ENCODE measurements at regions not wholly inside any gene's neighbourhood (a gene's known extent, or its start where the extent isn't known, plus 50 kb on each side); places are given as distances from the start of the nearest gene placed in this dataset.

DNA sequence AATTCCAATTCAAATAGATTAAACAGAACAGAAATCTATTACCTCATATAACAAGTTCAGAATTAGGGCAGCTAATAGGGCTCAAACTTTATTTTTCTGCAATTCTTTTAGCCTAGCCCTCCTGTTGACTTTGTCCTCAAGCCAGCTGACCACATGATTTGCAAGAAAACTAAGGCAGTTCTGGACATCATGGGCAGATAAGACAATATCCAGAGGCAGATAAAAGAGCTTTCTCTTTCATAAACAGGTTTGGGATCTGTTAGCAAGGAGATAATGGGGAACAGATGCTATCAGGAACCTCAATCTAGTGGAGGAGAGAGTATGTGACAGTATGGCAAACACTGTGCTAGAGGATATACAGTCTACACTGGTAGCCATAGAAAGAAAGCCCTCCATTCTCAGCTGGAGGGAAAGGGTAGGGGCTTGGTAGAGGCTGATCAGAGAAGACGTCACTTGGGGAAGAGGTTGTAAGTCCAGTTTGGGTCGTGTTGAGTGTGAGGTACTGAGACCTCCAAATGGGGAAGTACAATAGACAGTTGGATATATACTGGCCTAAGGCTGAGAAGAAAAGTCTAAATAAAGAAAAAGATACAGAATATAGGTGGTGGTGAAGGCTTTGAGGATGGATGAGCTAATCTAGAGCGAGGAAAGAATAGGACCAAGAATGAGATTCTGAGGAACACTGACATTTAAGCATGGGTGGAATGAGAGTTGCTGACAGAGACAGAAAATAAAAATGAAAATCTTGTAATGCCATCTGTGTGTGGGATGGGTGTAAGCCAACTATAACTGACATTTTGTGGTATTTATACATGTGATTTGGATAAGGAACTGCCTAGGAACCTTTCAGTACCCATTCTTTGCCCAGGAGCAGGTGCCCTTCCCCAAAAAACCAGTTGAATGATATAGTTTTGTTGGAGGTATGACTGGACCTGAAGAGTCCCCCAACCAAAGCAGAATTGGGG, 67.4 kb downstream of the CYB561 start:
- H3K4me3 ChIP-seq (ENCODE audit: low read depth, low read length), result no peak overlapping the region
- TF ChIP-seq, protein P1, sequence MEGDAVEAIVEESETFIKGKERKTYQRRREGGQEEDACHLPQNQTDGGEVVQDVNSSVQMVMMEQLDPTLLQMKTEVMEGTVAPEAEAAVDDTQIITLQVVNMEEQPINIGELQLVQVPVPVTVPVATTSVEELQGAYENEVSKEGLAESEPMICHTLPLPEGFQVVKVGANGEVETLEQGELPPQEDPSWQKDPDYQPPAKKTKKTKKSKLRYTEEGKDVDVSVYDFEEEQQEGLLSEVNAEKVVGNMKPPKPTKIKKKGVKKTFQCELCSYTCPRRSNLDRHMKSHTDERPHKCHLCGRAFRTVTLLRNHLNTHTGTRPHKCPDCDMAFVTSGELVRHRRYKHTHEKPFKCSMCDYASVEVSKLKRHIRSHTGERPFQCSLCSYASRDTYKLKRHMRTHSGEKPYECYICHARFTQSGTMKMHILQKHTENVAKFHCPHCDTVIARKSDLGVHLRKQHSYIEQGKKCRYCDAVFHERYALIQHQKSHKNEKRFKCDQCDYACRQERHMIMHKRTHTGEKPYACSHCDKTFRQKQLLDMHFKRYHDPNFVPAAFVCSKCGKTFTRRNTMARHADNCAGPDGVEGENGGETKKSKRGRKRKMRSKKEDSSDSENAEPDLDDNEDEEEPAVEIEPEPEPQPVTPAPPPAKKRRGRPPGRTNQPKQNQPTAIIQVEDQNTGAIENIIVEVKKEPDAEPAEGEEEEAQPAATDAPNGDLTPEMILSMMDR (IDR thresholded peaks at IDR 0.05; ENCODE audit: low read depth, low read length, missing control alignments), result no peak
- no peak for DNase-seq (ENCODE audit: low read depth)
- in situ Hi-C loops (cut with HindIII; ENCODE audit: low sequenced_read_pairs), result no loop called here

DNA sequence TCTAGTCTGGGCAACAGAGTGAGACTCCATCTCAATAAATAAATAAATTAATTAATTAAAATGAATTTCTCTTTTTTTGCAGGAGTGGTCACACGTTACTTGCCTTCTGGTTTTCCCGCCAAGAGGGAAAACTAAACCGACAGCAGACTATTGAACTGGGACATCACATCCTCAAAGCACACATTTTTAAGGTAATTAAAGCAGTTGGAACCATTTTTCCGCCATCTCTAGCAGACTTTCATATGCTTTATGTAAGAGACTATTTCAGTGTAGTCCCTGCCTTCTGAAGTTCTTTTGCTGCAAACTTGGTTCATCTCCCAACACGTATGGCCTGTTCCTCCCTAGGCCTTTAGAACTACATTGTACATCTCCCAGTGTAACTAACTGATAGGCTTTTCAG, 66.5 kb downstream of the CYB561 start:
- in situ Hi-C loops (cut with HindIII; ENCODE audit: low sequenced_read_pairs), result no loop called here
- TF ChIP-seq, protein P1 (IDR thresholded peaks at IDR 0.05; ENCODE audit: low read depth, low read length, missing control alignments), result no peak
- H3K4me3 ChIP-seq (ENCODE audit: low read depth, low read length), result no peak overlapping the region
- no peak for DNase-seq (ENCODE audit: low read depth)

DNA sequence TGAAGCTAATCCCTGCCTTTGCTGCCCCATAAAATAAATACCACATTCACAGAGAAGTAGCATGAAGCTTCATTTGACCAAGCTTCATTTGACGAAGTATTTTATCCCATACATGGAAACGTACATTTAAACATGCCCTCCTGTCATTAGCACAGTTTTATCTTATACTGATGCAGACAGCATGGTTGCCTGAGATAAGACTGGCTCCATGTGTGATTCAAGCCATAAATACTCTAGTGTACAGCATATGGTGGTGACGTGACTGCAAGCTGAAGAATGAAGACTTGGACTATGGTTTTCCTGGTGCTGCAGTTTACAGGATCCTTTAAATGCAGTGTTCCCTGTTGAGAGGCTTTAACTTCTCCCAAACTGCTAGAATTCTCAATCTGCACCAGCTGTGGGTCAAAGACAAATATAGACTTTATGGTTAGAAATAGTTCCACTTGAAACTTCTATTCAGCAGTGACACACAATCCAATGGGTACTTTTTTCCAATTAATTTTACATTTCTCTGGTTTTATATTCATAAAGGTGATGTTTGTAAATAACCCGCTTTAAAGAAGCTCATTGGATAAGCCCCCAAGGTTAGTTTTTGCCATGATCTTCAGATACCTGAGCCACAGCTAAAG, 64.9 kb downstream of the CYB561 start:
- in situ Hi-C loops (cut with HindIII; ENCODE audit: low sequenced_read_pairs), result no loop called here
- DNase-seq (ENCODE audit: low read depth), result no peak
- TF ChIP-seq, protein P1 (IDR thresholded peaks at IDR 0.05; ENCODE audit: low read depth, low read length, missing control alignments), result no peak
- H3K4me3 ChIP-seq (ENCODE audit: low read depth, low read length), result no peak overlapping the region

GRCh38 chr17:63382136-63382535, 64.0 kb downstream of the CYB561 start:
- TF ChIP-seq, protein P1 (IDR thresholded peaks at IDR 0.05; ENCODE audit: low read depth, low read length, missing control alignments), result no peak
- DNase-seq (ENCODE audit: low read depth), result no peak
- in situ Hi-C loops (cut with HindIII; ENCODE audit: low sequenced_read_pairs), result no loop called here
- H3K4me3 ChIP-seq (ENCODE audit: low read depth, low read length), result no peak overlapping the region
